Loucy (cell line): ENCODE measurements at regions not wholly inside any gene's neighbourhood (a gene's known extent, or its start where the extent isn't known, plus 50 kb on each side); places are given as distances from the start of the nearest gene placed in this dataset.

ENCODE experiments used
- CTCF ChIP-seq: fragments of 200-600 bp; sonication (generic); conservative IDR thresholded peaks from 2 replicates; pipeline ENCODE4 v1.5.1; 2014; ENCODE audit warnings: mild to moderate bottlenecking, antibody characterized with exemption, low read length
- EZH2phosphoT487 ChIP-seq: fragments of 200-600 bp; IDR thresholded peaks from 2 replicates; pipeline ENCODE4 v1.6.1; 2018; ENCODE audit warnings: antibody characterized with exemption, mild to moderate bottlenecking, moderate library complexity, borderline replicate concordance

- TF ChIP-seq CTCF (no peak), EZH2phosphoT487 (no peak)
These were observed 52.3 kb upstream of the FDX1 start for GRCh38 chr11:110377434-110377833.
